Thymus (tissue), 11 donors: ENCODE measurements at regions not wholly inside any gene's neighbourhood (a gene's known extent, or its start where the extent isn't known, plus 50 kb on each side); places are given as distances from the start of the nearest gene placed in this dataset.

Experiments
- DNase-seq, 9 donors: peaks; one replicate each; pipeline ENCODE4 v3.0.0-alpha.2; 2013; ENCODE audit warnings: low spot score in 9 of 9, low read depth in 6 of 9, missing footprints in 1 of 9
- H3K27ac ChIP-seq, 2 donors: one replicate each; pipeline ENCODE4 v1.5.1; 2013; ENCODE audit warnings: control low read depth in 1 of 2, low read depth in 1 of 2, low read length in 1 of 2, mild to moderate bottlenecking in 1 of 2, moderate library complexity in 1 of 2
- H3K27me3 ChIP-seq, 2 donors: one replicate each; pipeline ENCODE4 v1.5.1; 2013; ENCODE audit warnings: low read length in 1 of 2; ENCODE audit not compliant: control insufficient read depth in 2 of 2, insufficient read depth in 1 of 2
- H3K36me3 ChIP-seq, 2 donors: one replicate each; pipeline ENCODE4 v1.5.1; 2013; ENCODE audit warnings: low read length in 1 of 2, mild to moderate bottlenecking in 1 of 2, moderate library complexity in 1 of 2; ENCODE audit not compliant: control insufficient read depth in 2 of 2, insufficient read depth in 2 of 2
- H3K4me1 ChIP-seq, 2 donors: one replicate each; pipeline ENCODE4 v1.5.1; 2013; ENCODE audit warnings: low read length in 2 of 2; ENCODE audit not compliant: control insufficient read depth in 2 of 2, insufficient read depth in 2 of 2
- H3K4me3 ChIP-seq, 2 donors: one replicate each; pipeline ENCODE4 v1.5.1; 2013; ENCODE audit warnings: low read length in 2 of 2, control low read depth in 1 of 2, mild to moderate bottlenecking in 1 of 2
- H3K9me3 ChIP-seq, 2 donors: one replicate each; pipeline ENCODE4 v1.5.1; 2013; ENCODE audit warnings: low read length in 1 of 2, mild to moderate bottlenecking in 1 of 2; ENCODE audit not compliant: control insufficient read depth in 2 of 2, insufficient read depth in 1 of 2
- WGBS: extraction: QIAGEN DNeasy Blood & Tissue Kit; methylation state at CpG from one replicate; pipeline ENCODE4 v1.1.7; 2013; 5-methylcytosine and 5-hydroxymethylcytosine counted together
- donor health status: healthy.

- H3K27ac ChIP-seq: no peak overlapping the region
- H3K36me3 ChIP-seq: no peaks in the 10 kb centered on the region
- H3K4me3 ChIP-seq: no peak overlapping the region
- peaks cover 2 to 14% of the 10 kb centered on the region in 2 donors for H3K9me3 ChIP-seq
- H3K4me1 ChIP-seq: no peaks in the 10 kb centered on the region
- WGBS: 53% methylated on average over 6 of the region's 6 CpGs
- DNase-seq: no peak
- H3K27me3 ChIP-seq: no peaks in the 10 kb centered on the region
These were observed 125.1 kb downstream of the GAS1 start for GRCh38 chr9:86822006-86822801.

DNA sequence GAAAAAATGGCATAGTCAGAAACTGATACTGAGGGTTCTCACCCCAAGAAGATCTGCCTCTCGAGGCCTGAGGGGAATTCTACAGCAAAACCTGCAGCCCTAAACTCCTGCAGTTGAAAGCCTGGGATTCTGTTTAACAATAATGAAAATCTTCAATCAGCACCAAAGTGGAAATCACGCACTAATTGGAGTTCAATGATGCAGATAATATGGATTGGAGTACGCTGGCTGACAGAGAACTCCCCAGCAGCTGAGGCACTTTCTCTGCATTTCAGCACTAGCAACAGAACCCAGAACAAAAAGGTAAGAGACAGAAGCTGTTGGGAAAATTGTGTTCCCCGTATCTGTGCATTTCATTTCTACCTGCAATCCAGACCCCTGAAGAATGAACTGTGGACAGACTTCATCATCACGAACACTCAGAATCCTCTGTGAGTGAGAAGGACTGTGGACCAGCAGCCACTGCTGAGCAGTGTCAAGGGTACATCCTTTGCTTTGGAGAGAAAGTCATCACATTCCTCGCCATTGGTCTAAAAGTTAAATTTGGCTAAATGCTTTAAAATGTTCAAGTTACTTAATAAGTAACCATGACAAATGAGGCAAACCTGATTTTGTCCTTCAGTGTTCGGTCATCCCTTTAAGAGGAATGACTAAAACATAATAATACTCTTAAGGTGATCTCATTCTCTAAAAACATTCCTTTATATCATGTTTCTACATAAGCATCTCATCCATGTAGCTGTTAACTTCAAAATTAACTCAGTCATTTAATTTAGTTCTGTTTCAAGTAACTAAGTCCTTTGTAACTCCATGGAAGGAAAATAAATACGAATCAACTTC is 126.1 kb downstream of the GAS1 start:
- Histone ChIP-seq H3K9me3 (peaks cover 2 to 14% of the 10 kb centered on the region in 2 donors), H3K27me3 (no peaks in the 10 kb centered on the region), H3K27ac (no peak overlapping the region), H3K4me1 (no peaks in the 10 kb centered on the region), H3K36me3 (no peaks in the 10 kb centered on the region), H3K4me3 (no peak overlapping the region)
- WGBS: 85% methylated on average over 8 of the region's 8 CpGs
- DNase-seq: no peak

DNA sequence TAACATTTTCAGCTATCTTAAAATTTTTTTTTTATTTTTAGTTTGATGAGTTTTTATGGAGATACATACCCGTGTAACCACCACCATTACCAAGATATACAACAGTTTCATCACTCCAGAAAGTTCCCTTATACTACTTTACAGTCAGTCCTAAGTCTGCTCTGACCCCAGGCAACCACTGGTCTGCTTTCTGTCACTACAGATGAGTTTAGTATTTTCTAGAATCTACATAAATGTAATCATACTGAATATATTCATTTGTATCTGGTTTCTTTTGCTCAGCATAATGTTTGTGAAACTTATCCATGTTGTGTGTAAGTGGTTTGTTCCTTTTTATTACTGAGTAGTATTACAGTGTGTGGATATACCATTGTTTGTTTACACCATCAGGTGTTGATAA is 127.8 kb downstream of the GAS1 start:
- no peaks in the 10 kb centered on the region for H3K4me1 ChIP-seq
- 90% methylated on average over 1 of the region's 1 CpG for WGBS
- no peak overlapping the region for H3K27ac ChIP-seq

DNA sequence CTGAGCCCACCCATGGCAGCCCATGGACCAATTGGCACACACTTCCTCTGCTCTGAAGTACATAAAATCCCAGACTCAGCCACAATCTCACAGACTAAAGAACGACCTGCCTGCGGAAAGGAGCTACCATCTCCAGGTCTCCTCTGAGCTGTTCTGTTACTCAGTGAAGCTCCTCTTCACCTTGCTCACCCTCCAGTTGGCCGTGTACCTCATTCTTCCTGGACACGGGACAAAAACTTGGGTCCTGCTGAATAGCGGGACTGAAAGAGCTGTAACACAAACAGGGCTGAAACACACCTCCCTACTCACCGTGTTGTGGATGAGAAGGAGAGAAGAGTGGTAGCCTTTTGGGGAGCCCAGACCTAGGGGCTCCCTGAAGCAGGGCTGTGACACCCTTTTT is 128.7 kb downstream of the GAS1 start:
- Histone ChIP-seq H3K4me1 (no peaks in the 10 kb centered on the region), H3K27ac (no peak overlapping the region), H3K36me3 (no peaks in the 10 kb centered on the region), H3K27me3 (no peaks in the 10 kb centered on the region), H3K9me3 (peaks cover 2 to 14% of the 10 kb centered on the region in 2 donors), H3K4me3 (no peak overlapping the region)
- DNase-seq: no peak
- 96% methylated on average over 6 of the region's 6 CpGs for WGBS

More for the DNA sequence above, 127.8 kb downstream of the GAS1 start:
- no peaks in the 10 kb centered on the region for H3K27me3 ChIP-seq
- DNase-seq: no peak
- peaks cover 2 to 14% of the 10 kb centered on the region in 2 donors for H3K9me3 ChIP-seq
- H3K36me3 ChIP-seq: no peaks in the 10 kb centered on the region
- H3K4me3 ChIP-seq: no peak overlapping the region

- 97% methylated on average over 5 of the region's 5 CpGs for WGBS
- Histone ChIP-seq H3K4me1 (no peaks in the 10 kb centered on the region), H3K27ac (no peak overlapping the region), H3K4me3 (no peak overlapping the region), H3K9me3 (peaks cover 2 to 14% of the 10 kb centered on the region in 2 donors), H3K36me3 (no peaks in the 10 kb centered on the region), H3K27me3 (no peaks in the 10 kb centered on the region)
- no peak for DNase-seq
These were observed 130.4 kb downstream of the GAS1 start for GRCh38 chr9:86816868-86817267.

DNA sequence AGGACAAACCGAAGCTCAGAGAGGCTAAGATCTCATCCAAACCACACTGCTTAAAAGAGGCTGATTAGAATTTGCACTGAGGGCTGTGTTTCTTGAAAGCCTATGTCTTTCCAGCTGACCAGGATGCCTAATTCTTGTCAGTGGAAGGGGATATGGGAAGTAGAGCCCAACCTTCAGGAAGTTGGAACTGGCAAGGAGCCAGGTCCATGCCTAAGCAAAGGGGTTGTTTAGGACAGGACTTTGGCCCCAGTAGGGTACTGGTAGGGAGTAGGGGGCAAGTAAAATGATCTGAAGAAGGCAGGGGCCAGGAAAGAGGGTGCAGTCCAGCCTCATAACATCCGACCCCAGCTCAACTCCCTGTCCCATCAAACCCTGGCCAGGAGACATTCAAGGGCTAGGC is 130.9 kb downstream of the GAS1 start:
- DNase-seq: no peak
- peaks cover 2 to 14% of the 10 kb centered on the region in 2 donors for H3K9me3 ChIP-seq
- H3K36me3 ChIP-seq: no peaks in the 10 kb centered on the region
- no peaks in the 10 kb centered on the region for H3K4me1 ChIP-seq
- WGBS: 83% methylated on average over 2 of the region's 2 CpGs
- no peaks in the 10 kb centered on the region for H3K27me3 ChIP-seq
- no peak overlapping the region for H3K27ac ChIP-seq
- H3K4me3 ChIP-seq: no peak overlapping the region

DNA sequence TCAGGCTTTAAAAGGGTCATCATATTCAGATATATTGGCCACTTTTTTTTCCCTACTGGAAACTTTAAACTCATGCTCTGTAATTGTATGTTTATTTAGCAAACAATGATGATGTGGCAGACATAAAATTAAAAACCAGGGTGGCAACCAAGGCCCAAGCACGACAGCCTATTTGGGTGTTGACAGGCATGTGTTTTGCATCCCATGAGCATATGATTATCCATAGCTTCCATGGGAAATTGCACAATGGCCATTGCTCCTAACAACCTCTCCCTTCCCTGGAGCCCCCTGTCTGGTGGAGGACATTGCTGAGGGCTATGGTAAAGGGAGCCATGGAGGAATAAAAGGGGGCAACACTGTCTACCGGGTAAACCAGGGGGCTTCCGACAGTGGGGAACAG is 134.7 kb downstream of the GAS1 start:
- Histone ChIP-seq H3K4me1 (no peaks in the 10 kb centered on the region), H3K27ac (no peak overlapping the region), H3K4me3 (no peak overlapping the region), H3K36me3 (no peaks in the 10 kb centered on the region), H3K27me3 (no peaks in the 10 kb centered on the region), H3K9me3 (no peaks in the 10 kb centered on the region)
- no peak for DNase-seq
- WGBS: 95% methylated on average over 3 of the region's 3 CpGs

DNA sequence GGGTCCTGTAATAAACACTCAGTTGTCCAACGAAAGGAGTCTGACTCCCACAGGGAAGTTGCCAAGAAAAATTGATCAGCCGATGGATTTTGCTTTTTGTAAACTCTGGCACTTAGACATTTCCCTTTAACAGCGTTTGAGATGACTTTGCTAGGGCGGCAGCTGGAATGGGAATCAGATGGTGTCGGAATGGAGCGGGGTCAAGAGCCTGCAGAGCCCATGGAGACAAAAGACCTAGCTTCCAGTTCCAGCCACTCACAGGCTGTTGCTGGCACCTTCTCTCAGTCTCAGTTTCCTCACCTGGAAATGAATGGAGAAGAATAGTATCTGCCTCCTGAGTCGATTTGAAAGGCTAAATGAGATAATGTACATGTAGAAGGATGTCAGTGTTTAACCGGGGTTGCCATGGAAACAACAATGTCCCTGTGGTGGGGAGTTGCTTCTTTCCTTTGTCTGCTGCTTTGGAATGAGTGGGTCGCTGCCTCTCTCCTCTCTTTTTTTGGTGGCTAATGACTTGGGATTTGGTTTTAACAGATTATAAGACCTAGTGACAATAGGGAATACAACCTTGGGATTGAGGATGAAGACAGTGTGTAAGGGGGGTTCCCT is 137.4 kb downstream of the GAS1 start:
- Histone ChIP-seq H3K27me3 (no peaks in the 10 kb centered on the region), H3K27ac (no peak overlapping the region)
- no peak for DNase-seq

DNA sequence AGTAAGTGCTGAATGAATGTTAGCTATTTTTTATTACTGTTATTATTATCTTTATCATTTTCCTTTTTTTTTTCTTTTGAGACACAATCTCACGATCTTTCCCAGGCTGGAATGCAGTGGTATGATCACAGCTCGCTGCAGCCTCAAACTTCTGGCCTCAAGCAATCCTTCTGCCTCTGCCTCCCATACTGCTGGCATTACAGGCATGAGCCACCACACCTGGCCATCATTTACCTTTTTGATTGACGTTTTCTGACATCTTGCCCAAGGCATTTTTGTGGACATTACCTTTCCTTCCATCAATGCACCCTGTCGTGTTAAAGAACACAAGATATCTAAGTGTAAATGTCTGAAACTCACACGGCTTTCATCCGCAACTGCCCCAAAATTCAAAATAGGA is 138.2 kb downstream of the GAS1 start:
- Histone ChIP-seq H3K36me3 (no peaks in the 10 kb centered on the region), H3K4me3 (no peak overlapping the region), H3K27me3 (no peaks in the 10 kb centered on the region), H3K9me3 (no peaks in the 10 kb centered on the region), H3K4me1 (no peaks in the 10 kb centered on the region), H3K27ac (no peak overlapping the region)
- no peak for DNase-seq
- WGBS: 93% methylated on average over 6 of the region's 6 CpGs

More for the DNA sequence above, 137.4 kb downstream of the GAS1 start:
- H3K4me1 ChIP-seq: no peaks in the 10 kb centered on the region
- no peaks in the 10 kb centered on the region for H3K36me3 ChIP-seq
- 92% methylated on average over 9 of the region's 9 CpGs for WGBS
- no peak overlapping the region for H3K4me3 ChIP-seq
- H3K9me3 ChIP-seq: no peaks in the 10 kb centered on the region
